CD4-positive, alpha-beta memory T cell (primary cell): ENCODE measurements at regions not wholly inside any gene's neighbourhood (a gene's known extent, or its start where the extent isn't known, plus 50 kb on each side); places are given as distances from the start of the nearest gene placed in this dataset.
A peak's percentile ranks its signal among the peaks of the same experiment; 100 is the strongest.
"Not testable (repeated sequence)": the region's sequence is repeated elsewhere in the genome, so short reads cannot be mapped to it uniquely, and the experiment has no call there.

Source experiments
- CTCF ChIA-PET: fragments of 350-600 bp; sonication (Branson Sonifier 250); formaldehyde crosslinking; loops from one replicate; lab custom pipeline; 2021; ENCODE audit warnings: inconsistent platforms; ENCODE audit not compliant: partially characterized antibody; lab: Charles Lee
- POLR2A ChIA-PET: fragments of 350-600 bp; sonication (Branson Sonifier 250); formaldehyde crosslinking; loops from one replicate; lab custom pipeline; 2021; ENCODE audit not compliant: partially characterized antibody; lab: Charles Lee
- DNase-seq, 5 donors: peaks; one replicate each; pipeline versions ENCODE4 v3.0.0 to v3.0.0-alpha.2; 2020 to 2022; ENCODE audit warnings: mixed read lengths in 1 of 5
- H3K27ac ChIP-seq: one replicate; pipeline ENCODE4 v1.7.0; 2013; ENCODE audit warnings: low read depth, low read length
- H3K27me3 ChIP-seq: 2 replicates; pipeline ENCODE4 v1.7.0; 2013; ENCODE audit warnings: mild to moderate bottlenecking, low read length, moderate library complexity; ENCODE audit not compliant: insufficient read depth
- H3K36me3 ChIP-seq: 2 replicates; pipeline ENCODE4 v1.7.0; 2013; ENCODE audit warnings: mild to moderate bottlenecking, low read length, moderate library complexity; ENCODE audit not compliant: insufficient read depth
- H3K4me1 ChIP-seq: 2 replicates; pipeline ENCODE4 v1.7.0; 2013; ENCODE audit warnings: mild to moderate bottlenecking, low read length, moderate library complexity; ENCODE audit not compliant: insufficient read depth
- H3K4me3 ChIP-seq, 2 donors: one replicate each; pipeline ENCODE4 v1.7.0; 2013; ENCODE audit warnings: low read length in 2 of 2, mild to moderate bottlenecking in 1 of 2
- H3K9me3 ChIP-seq, 2 donors: one replicate each; pipeline ENCODE4 v1.7.0; 2013; ENCODE audit warnings: low read length in 2 of 2, control low read depth in 1 of 2; ENCODE audit not compliant: control insufficient read depth in 1 of 2
- H3K27ac Mint-ChIP-seq, 7 donors: one replicate each; pipeline ENCODE4 v1.8.0; 2020 to 2021; ENCODE audit warnings: mixed read lengths in 7 of 7, mild to moderate bottlenecking in 6 of 7, inconsistent platforms in 3 of 7, moderate library complexity in 3 of 7
- H3K27me3 Mint-ChIP-seq, 2 donors: one replicate each; pipeline ENCODE4 v1.8.0; 2020 to 2021; ENCODE audit warnings: mixed read lengths in 2 of 2
- H3K36me3 Mint-ChIP-seq, 2 donors: one replicate each; pipeline ENCODE4 v1.8.0; 2020 to 2021; ENCODE audit warnings: mixed read lengths in 2 of 2, inconsistent platforms in 1 of 2, mild to moderate bottlenecking in 1 of 2
- H3K4me1 Mint-ChIP-seq, 4 donors: one replicate each; pipeline ENCODE4 v1.8.0; 2020 to 2021; ENCODE audit warnings: mixed read lengths in 4 of 4, mild to moderate bottlenecking in 1 of 4
- H3K4me3 Mint-ChIP-seq, 8 donors: one replicate each; pipeline ENCODE4 v1.8.0; 2020 to 2021; ENCODE audit warnings: mixed read lengths in 8 of 8, mild to moderate bottlenecking in 7 of 8, moderate library complexity in 6 of 8, inconsistent platforms in 3 of 8
- H3K9me3 Mint-ChIP-seq, 8 donors: one replicate each; pipeline ENCODE4 v1.8.0; 2020 to 2021; ENCODE audit warnings: mixed read lengths in 8 of 8, mild to moderate bottlenecking in 5 of 8, inconsistent platforms in 3 of 8, moderate library complexity in 1 of 8
- intact Hi-C: fragments of 100-400 bp; cut with micrococcal nuclease; formaldehyde crosslinking; loops from one replicate; pipeline ENCODE4 v1.15.1; 2023

DNA sequence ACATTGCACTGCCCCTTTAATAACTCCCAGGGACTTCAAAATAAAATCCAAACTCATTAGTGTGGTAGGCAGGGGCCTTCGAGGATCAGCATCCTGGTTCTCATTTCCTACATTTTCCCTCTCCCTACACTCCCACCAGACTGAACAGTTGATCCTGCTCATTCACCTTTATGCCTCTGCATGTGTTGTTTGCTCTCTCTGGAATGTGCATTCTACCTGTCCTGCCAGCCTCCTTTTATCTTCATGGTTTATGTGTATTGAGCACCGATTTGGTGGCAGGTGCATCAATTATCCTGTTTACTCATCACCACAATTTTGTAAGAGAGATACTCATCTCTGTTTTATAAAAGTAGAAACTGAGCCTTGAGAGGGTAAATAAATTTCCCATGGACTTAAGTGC lies 125.0 kb downstream of the ADSS2 start:
- H3K9me3 Mint-ChIP-seq = peaks cover 5 to 12% (median 7%) of the 10 kb centered on the region in 8 donors
- intact Hi-C loops = no loop called here
- POLR2A ChIA-PET = interaction anchor here (1.2 kb wide), 1 partner anchor 28 kb away, joined by 4 read pairs; no protein-coding TSS in a partner anchor
- H3K4me3 Mint-ChIP-seq = peak overlapping the region in 2 of 8 donors; percentile 11 to 18
- Histone ChIP-seq H3K27ac (no peak overlapping the region), H3K4me3 (no peak overlapping the region), H3K36me3 (no peaks in the 10 kb centered on the region), H3K27me3 (no peaks in the 10 kb centered on the region), H3K9me3 (no peaks in the 10 kb centered on the region), H3K4me1 (peaks cover 36% of the 10 kb centered on the region)
- DNase-seq = no peak
- CTCF ChIA-PET = no interaction called here
- H3K36me3 Mint-ChIP-seq = peaks cover 4 to 8% of the 10 kb centered on the region in 2 donors
- H3K4me1 Mint-ChIP-seq = peaks cover 13 to 48% (median 35%) of the 10 kb centered on the region in 4 donors
- H3K27me3 Mint-ChIP-seq = peaks cover 1 to 6% of the 10 kb centered on the region in 2 donors
- peak overlapping the region in 5 of 7 donors; percentile 46 to 95 (median 82) for H3K27ac Mint-ChIP-seq

DNA sequence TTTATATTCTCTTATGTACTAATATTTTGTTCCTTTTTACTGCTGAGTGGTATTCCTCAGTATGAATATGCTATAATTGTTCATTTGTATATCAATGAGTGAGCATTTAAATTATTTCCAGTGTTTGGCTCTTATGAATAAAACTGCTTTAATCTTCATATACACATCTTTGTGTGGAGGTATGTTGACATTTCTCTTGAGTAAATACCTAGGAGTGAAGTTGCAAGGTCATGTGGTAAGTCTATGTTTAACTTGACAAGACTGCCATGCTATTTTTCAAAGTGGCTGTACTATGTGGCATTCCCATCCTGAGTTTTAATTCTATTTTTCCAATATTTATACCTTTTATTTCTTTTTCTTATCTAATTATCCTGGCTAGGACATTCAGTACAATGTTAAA lies 124.2 kb downstream of the ADSS2 start:
- no peak overlapping the region for H3K4me3 Mint-ChIP-seq
- peaks cover 13 to 40% (median 33%) of the 10 kb centered on the region in 4 donors for H3K4me1 Mint-ChIP-seq
- Histone ChIP-seq H3K27me3 (no peaks in the 10 kb centered on the region), H3K4me3 (no peak overlapping the region), H3K4me1 (peaks cover 30% of the 10 kb centered on the region), H3K9me3 (no peaks in the 10 kb centered on the region), H3K27ac (no peak overlapping the region), H3K36me3 (no peaks in the 10 kb centered on the region)
- H3K36me3 Mint-ChIP-seq = peaks cover 4 to 8% of the 10 kb centered on the region in 2 donors
- peaks cover 1 to 6% of the 10 kb centered on the region in 2 donors for H3K27me3 Mint-ChIP-seq
- CTCF ChIA-PET = no interaction called here
- no peak for DNase-seq
- intact Hi-C loops = no loop called here
- H3K27ac Mint-ChIP-seq = peak overlapping the region in 2 of 7 donors; percentile 2 to 30
- POLR2A ChIA-PET = no interaction called here
- peaks cover 5 to 12% (median 8%) of the 10 kb centered on the region in 8 donors for H3K9me3 Mint-ChIP-seq

DNA sequence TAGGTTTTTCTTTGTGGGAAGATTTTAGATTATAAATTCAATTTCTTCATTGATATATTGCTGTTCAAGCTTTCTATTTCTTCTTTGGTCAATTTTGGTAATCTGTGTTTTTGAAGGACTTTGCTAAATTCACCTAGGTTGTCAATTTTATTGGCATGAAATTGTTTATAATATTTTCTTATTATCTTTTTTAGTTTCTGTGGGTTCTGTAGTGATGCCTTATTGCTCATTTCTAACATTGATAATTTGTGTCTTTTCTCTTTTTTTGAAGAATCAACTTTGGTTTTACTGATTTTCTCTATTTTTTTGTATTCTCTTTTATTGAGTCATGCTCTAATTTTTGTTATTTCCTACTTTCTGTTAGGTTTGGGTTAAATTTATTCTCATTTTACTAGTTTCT lies 123.2 kb downstream of the ADSS2 start:
- H3K9me3 ChIP-seq = no peaks in the 10 kb centered on the region
- H3K4me1 ChIP-seq = peaks cover 22% of the 10 kb centered on the region
- Mint-ChIP-seq H3K27ac (no peak overlapping the region), H3K27me3 (peaks cover 1 to 9% of the 10 kb centered on the region in 2 donors), H3K4me1 (peaks cover 11 to 34% (median 26%) of the 10 kb centered on the region in 4 donors), H3K36me3 (peaks cover 4 to 8% of the 10 kb centered on the region in 2 donors), H3K4me3 (no peak overlapping the region), H3K9me3 (peaks cover 5 to 12% (median 8%) of the 10 kb centered on the region in 8 donors)
- DNase-seq = no peak
- no peaks in the 10 kb centered on the region for H3K27me3 ChIP-seq
- ChIA-PET CTCF (no interaction called here), POLR2A (no interaction called here)
- intact Hi-C loops = no loop called here
- H3K4me3 ChIP-seq = no peak overlapping the region
- no peak overlapping the region for H3K27ac ChIP-seq
- H3K36me3 ChIP-seq = no peaks in the 10 kb centered on the region

DNA sequence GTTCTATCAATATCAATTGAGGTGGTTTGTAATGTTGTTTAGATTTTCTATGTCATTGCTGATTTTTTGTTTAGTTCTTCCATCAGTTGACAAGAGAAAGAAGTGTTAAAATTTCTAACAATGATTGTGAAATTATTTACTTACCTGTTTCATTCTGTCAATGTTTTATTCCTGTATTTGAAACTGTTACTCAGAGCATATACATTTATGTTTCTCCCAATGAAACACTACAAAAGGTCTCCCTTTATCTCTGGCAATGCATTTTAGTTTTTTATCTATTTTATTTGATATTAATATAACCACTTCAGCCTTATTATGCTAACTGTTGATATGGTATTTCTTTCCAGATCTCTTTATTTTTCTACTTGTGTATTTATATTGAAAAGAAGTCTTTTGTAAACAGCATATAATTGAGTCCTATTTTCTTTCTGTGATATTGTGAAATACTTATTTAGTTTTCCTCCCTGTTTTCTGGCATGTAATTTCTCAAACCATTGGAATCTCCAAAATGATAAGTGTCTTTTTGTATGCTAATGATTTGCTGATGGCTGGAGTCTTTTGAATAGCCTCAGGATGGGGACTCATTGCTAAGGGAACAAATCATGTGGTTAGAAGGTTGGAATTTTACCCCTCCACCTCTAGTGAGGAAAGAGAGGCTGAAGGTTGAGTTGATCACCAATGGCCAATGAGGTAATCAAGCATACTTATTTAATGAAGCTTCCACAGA lies 122.0 kb downstream of the ADSS2 start:
- intact Hi-C loops = no loop called here
- H3K4me3 ChIP-seq = no peak overlapping the region
- no peaks in the 10 kb centered on the region for H3K36me3 ChIP-seq
- H3K36me3 Mint-ChIP-seq = peaks cover 4 to 8% of the 10 kb centered on the region in 2 donors
- CTCF ChIA-PET = no interaction called here
- H3K4me1 ChIP-seq = peaks cover 9% of the 10 kb centered on the region
- H3K27ac Mint-ChIP-seq = no peak overlapping the region
- no peaks in the 10 kb centered on the region for H3K27me3 ChIP-seq
- H3K4me1 Mint-ChIP-seq = peaks cover 9 to 21% (median 18%) of the 10 kb centered on the region in 4 donors
- H3K4me3 Mint-ChIP-seq = no peak overlapping the region
- H3K27ac ChIP-seq = no peak overlapping the region
- H3K9me3 ChIP-seq = no peaks in the 10 kb centered on the region
- peaks cover 5 to 13% of the 10 kb centered on the region in 2 donors for H3K27me3 Mint-ChIP-seq
- peaks cover 5 to 12% (median 8%) of the 10 kb centered on the region in 8 donors for H3K9me3 Mint-ChIP-seq
- DNase-seq = no peak
- POLR2A ChIA-PET = no interaction called here

DNA sequence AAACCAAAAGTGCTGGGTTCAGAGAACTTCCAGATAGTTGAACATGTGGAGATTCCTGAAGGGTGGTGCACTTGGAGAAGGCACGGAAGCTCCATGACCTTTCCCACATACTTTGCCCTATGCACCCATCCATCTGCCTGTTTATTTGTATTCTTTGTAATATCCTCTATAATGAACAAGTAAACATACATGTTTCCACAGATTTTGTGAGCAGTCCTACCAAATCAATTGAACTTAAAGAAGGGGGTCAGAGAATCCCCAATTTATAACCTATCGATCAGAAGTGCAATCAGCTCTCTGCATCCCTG lies 121.4 kb downstream of the ADSS2 start:
- H3K4me3 ChIP-seq = no peak overlapping the region
- ChIA-PET CTCF (no interaction called here), POLR2A (no interaction called here)
- peaks cover 5 to 13% of the 10 kb centered on the region in 2 donors for H3K27me3 Mint-ChIP-seq
- peaks cover 5 to 12% (median 8%) of the 10 kb centered on the region in 8 donors for H3K9me3 Mint-ChIP-seq
- peaks cover 9% of the 10 kb centered on the region for H3K4me1 ChIP-seq
- H3K4me3 Mint-ChIP-seq = no peak overlapping the region
- no peaks in the 10 kb centered on the region for H3K36me3 ChIP-seq
- H3K4me1 Mint-ChIP-seq = peaks cover 8 to 16% (median 13%) of the 10 kb centered on the region in 4 donors
- intact Hi-C loops = no loop called here
- no peaks in the 10 kb centered on the region for H3K9me3 ChIP-seq
- DNase-seq = no peak
- H3K27me3 ChIP-seq = no peaks in the 10 kb centered on the region
- no peak overlapping the region for H3K27ac ChIP-seq
- no peak overlapping the region for H3K27ac Mint-ChIP-seq
- H3K36me3 Mint-ChIP-seq = peaks cover 4 to 8% of the 10 kb centered on the region in 2 donors

DNA sequence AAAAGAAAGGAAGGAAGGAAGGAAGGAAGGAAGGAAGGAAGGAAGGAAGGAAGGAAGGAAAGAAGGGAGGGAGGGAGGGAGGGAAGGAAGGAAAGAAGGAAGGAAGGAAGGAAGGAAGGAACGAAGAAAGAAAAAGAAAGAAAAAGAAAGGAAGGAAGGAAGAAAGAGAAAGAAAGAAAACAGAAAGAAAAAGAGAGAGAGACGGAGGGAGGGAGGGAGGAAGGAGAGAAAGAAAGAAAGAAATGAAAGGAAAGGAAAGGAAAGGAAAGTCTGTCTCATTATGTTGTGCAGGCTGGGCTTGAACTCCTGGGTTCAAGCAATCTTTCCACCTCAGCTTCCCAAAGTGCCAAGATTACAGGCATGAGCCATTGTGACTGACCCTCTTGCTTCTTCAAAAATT lies 118.9 kb downstream of the ADSS2 start:
- H3K4me1 ChIP-seq, H3K4me1 Mint-ChIP-seq, H3K27me3 ChIP-seq, H3K9me3 ChIP-seq, DNase-seq, H3K27ac ChIP-seq, H3K27ac Mint-ChIP-seq, CTCF ChIA-PET, H3K36me3 Mint-ChIP-seq, H3K36me3 ChIP-seq, H3K4me3 Mint-ChIP-seq, H3K4me3 ChIP-seq, POLR2A ChIA-PET, intact Hi-C loops: not testable (repeated sequence)
- Mint-ChIP-seq H3K27me3 (peaks cover 5 to 13% of the 10 kb centered on the region in 2 donors), H3K9me3 (peaks cover 3 to 12% (median 8%) of the 10 kb centered on the region in 8 donors)

DNA sequence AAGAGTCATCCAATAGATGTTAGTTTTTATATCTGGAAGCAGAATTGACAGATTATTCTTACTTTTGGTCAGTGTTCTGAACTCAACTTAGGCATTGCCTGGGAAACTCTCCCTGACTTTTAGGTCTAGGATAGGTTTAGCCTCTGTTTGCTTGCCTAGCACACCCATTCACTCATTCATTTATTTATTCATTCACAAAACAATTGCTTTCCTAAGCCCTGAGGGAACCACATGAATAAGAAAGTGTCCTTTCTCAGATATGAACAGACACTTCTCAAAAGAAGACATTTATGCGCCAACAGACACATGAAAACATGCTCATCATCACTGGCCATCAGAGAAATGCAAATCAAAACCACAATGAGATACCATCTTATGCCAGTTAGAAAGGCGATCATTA lies 117.4 kb downstream of the ADSS2 start:
- H3K4me3 ChIP-seq, H3K4me1 ChIP-seq, H3K9me3 ChIP-seq, H3K4me3 Mint-ChIP-seq, H3K36me3 Mint-ChIP-seq, DNase-seq, H3K4me1 Mint-ChIP-seq, H3K27me3 ChIP-seq, H3K27ac Mint-ChIP-seq, H3K36me3 ChIP-seq, CTCF ChIA-PET, intact Hi-C loops, H3K27ac ChIP-seq, H3K9me3 Mint-ChIP-seq, POLR2A ChIA-PET: not testable (repeated sequence)
- peaks cover 5 to 13% of the 10 kb centered on the region in 2 donors for H3K27me3 Mint-ChIP-seq
